Sigmoid colon (tissue), 4 donors: ENCODE measurements at regions not wholly inside any gene's neighbourhood (a gene's known extent, or its start where the extent isn't known, plus 50 kb on each side); places are given as distances from the start of the nearest gene placed in this dataset.

Experiments
- POLR2A ChIP-seq, 2 donors: fragments of 450-650 bp; IDR thresholded peaks; one replicate each; pipeline ENCODE4 v1.6.1; 2016; ENCODE audit warnings: antibody characterized with exemption in 2 of 2, mild to moderate bottlenecking in 2 of 2, moderate library complexity in 2 of 2
- POLR2AphosphoS5 ChIP-seq, 4 donors: sonication (generic); formaldehyde crosslinking; IDR thresholded peaks; one replicate each; pipeline ENCODE4 v1.6.1; 2017; ENCODE audit warnings: antibody characterized with exemption in 4 of 4
- TF ChIP-seq, protein P1 (sequence below), 4 experiments: fragments of 450-650 bp in 3 of 4; fragments of 200-600 bp in 1 of 4; IDR thresholded peaks; one replicate each; pipeline ENCODE4 v1.5.1; 2016 to 2019; ENCODE audit warnings: antibody characterized with exemption in 4 of 4, mild to moderate bottlenecking in 3 of 4, moderate library complexity in 2 of 4

GRCh38 chr7:36019980-36020379 is 133.1 kb upstream of the EEPD1 start:
- TF ChIP-seq, protein P1, sequence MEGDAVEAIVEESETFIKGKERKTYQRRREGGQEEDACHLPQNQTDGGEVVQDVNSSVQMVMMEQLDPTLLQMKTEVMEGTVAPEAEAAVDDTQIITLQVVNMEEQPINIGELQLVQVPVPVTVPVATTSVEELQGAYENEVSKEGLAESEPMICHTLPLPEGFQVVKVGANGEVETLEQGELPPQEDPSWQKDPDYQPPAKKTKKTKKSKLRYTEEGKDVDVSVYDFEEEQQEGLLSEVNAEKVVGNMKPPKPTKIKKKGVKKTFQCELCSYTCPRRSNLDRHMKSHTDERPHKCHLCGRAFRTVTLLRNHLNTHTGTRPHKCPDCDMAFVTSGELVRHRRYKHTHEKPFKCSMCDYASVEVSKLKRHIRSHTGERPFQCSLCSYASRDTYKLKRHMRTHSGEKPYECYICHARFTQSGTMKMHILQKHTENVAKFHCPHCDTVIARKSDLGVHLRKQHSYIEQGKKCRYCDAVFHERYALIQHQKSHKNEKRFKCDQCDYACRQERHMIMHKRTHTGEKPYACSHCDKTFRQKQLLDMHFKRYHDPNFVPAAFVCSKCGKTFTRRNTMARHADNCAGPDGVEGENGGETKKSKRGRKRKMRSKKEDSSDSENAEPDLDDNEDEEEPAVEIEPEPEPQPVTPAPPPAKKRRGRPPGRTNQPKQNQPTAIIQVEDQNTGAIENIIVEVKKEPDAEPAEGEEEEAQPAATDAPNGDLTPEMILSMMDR (IDR thresholded peaks at IDR 0.05) = no peak
- TF ChIP-seq POLR2A (IDR thresholded peaks at IDR 0.05) (no peak), POLR2AphosphoS5 (IDR thresholded peaks at IDR 0.05) (no peak)
